HL-60 (cell line): ENCODE measurements at regions not wholly inside any gene's neighbourhood (a gene's known extent, or its start where the extent isn't known, plus 50 kb on each side); places are given as distances from the start of the nearest gene placed in this dataset.

Experiments used
- DNase-seq, 2 experiments: peaks; one replicate each; pipeline ENCODE4 v3.0.0-alpha.2; 2010 to 2020; ENCODE audit warnings: low read depth in 1 of 2, low spot score in 1 of 2
- H3K27ac ChIP-seq: fragments of 250-450 bp; sonication (Bioruptor Pico); replicated peaks from 2 replicates; pipeline ENCODE4 v1.5.1; 2020; ENCODE audit warnings: mild to moderate bottlenecking, moderate library complexity
- H3K27me3 ChIP-seq: fragments of 250-450 bp; sonication (Bioruptor Pico); 2 replicates; pipeline ENCODE4 v1.5.1; 2021; ENCODE audit warnings: mild to moderate bottlenecking, moderate library complexity; ENCODE audit not compliant: insufficient read depth, poor library complexity, severe bottlenecking
- H3K4me3 ChIP-seq: replicated peaks from 2 replicates; pipeline ENCODE4 v1.5.1; 2011; ENCODE audit warnings: mild to moderate bottlenecking, control low read depth, low read length; ENCODE audit not compliant: insufficient read depth
- CTCF ChIP-seq: IDR thresholded peaks from one replicate; pipeline ENCODE4 v1.5.1; 2011; ENCODE audit warnings: low read length, control low read depth, inconsistent platforms; ENCODE audit not compliant: insufficient read depth
- GABPA ChIP-seq: IDR thresholded peaks from 2 replicates; pipeline ENCODE4 v1.6.1; 2012; ENCODE audit warnings: low read depth
- POLR2AphosphoS5 ChIP-seq: IDR thresholded peaks from 2 replicates; pipeline ENCODE4 v1.6.1; 2012; ENCODE audit warnings: low read depth
- REST ChIP-seq: IDR thresholded peaks from 2 replicates; pipeline ENCODE4 v1.6.1; 2012; ENCODE audit warnings: low read depth; ENCODE audit not compliant: insufficient replicate concordance
- SPI1 ChIP-seq: IDR thresholded peaks from 2 replicates; pipeline ENCODE4 v1.6.1; 2012; ENCODE audit warnings: low read depth, mild to moderate bottlenecking, borderline replicate concordance

DNA sequence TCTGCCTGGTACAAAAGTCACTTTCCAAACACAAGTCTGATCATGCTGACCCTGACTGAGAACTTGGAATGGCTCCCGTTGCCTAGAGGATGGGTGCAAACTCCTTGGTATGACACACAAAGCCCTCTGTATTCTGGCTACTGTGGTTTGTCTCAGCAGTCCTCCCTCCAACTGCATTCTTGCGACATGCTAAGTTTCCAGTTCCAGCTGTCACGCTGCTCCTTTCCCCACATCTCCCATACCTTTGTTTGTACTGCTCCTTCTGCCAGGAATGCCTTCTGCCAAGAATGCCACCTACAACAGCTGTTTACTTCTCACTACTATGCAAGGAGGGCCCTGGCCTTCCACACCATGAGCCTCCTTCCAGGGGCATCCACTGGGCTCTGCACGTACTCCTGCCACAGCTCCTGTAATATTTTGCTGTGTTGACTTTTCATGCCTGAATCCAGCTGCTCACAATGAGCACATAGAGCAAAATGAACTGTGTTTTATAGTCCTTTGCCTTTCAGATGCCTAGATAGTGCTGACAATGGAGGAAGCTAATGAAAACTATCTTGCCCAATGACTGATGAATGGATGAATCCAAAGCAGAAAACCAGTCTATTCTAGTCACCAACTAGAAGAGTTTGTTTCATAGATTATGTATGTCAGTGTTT, 543.7 kb downstream of the EFNB2 start:
- TF ChIP-seq SPI1 (no peak), GABPA (no peak), POLR2AphosphoS5 (no peak), CTCF (no peak), REST (no peak)
- DNase-seq: no peak
- Histone ChIP-seq H3K27me3 (no peaks in the 10 kb centered on the region), H3K4me3 (no peak overlapping the region), H3K27ac (no peak overlapping the region)

GRCh38 chr13:105991131-105991530, 544.3 kb downstream of the EFNB2 start:
- Histone ChIP-seq H3K27me3 (no peaks in the 10 kb centered on the region), H3K27ac (no peak overlapping the region), H3K4me3 (no peak overlapping the region)
- TF ChIP-seq CTCF: no peak
- TF ChIP-seq GABPA: no peak
- no peak for TF ChIP-seq REST
- no peak for TF ChIP-seq POLR2AphosphoS5
- DNase-seq: no peak

GRCh38 chr13:105990256-105990958, 545.1 kb downstream of the EFNB2 start:
- TF ChIP-seq SPI1: no peak
- no peak for TF ChIP-seq POLR2AphosphoS5
- no peak for TF ChIP-seq REST
- TF ChIP-seq GABPA: no peak
- TF ChIP-seq CTCF: no peak
- no peak for DNase-seq
- Histone ChIP-seq H3K27ac (no peak overlapping the region), H3K27me3 (no peaks in the 10 kb centered on the region), H3K4me3 (no peak overlapping the region)
